ENCODE measurements at regions not wholly inside any gene's neighbourhood (a gene's known extent, or its start where the extent isn't known, plus 50 kb on each side); places are given as distances from the start of the nearest gene placed in this dataset.

DNA sequence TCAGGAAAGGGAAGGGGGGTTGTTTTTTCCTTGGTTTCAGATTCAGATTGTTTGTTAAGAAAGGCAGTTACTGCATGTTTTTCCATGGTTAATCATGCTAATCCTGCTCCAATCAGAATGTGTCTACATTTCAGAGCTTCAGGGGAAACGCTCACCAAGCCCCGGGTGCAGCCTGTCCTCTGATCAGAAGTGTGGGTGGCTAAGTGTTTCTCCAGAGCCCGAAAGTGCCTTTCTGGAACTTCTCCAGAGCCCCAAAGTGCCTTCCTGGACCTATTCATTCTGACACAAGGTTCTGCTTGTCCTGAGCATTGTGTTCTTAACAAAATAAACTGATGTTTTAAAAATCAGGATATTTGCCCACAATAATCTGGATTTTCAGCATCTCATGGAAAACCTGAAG lies 359.0 kb upstream of the ZNF521 start:
- DNase-seq = no peak

DNA sequence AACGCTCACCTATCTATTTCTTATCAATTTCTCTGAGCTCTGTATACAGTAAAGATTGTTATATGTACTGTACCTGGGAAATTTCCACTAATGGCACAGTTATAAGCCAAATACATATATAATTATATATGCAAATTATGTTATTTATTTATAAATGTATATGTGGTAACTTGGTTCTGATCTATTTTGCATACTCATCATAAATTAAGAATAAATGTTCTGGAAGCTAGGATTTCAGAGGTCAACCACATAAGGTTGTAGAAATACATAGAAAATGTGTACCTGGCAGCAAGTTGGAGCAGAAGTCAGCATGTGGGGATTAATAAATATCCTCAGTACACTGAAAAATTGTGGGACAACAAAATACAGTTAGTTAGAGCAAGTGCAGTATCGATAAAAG lies 353.7 kb upstream of the ZNF521 start:
- DNase-seq = no peak

DNA sequence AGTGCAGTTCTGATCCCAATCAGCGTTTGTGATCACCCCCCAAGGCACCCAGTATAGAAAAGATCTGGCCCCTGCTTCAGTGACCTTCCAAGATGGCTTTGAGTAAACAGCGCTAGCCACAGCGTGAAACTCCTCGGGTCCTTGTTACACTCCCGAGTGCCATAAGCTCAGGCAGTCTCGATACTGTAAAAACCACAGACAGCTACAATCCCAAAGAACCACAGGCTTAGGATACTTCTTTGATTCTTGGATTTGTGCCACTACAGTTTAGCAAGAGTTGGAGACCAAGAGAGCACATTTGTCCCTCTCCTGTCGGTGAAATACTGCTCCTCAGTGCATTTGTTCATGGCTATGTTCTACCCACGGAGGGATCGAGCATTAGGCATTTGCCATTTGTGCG lies 352.5 kb upstream of the ZNF521 start:
- no peak for DNase-seq

DNA sequence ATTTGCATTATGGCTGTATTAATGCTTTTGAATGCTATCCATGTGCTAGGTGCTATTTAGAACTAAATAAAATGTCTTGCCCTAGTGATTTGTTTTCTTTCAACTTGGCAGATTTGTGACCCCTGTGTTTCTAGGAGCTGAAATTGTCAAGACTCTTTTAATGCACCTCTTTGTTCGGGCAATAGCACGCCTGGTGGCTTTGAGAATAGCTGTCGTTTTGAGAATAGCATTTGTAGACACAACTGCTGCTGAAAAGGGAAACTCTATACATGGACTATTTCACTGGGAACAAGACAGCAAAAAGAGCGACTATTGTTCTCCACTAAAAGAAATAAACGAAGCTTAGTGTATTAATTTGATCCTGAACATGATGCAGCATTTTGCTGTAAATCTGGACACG lies 352.1 kb upstream of the ZNF521 start:
- no peak for DNase-seq

DNA sequence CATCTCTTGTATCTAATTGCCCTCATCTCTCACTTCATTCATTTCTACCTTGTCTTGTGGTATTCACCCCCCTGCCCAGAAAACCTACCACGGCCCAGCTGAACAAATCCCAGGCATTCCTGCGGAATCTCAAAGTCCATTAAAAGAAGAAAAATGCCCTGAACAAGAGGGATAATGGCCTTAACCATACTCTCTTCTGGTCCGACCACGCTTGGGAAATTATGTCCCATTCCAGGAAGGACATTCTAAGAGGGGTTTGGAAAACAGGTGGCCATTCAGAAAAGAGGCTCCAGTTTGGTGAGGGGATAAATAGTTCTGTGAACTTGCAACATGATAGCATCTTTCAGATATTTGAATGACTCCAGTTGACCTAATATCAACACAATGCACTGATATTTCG lies 349.9 kb upstream of the ZNF521 start:
- DNase-seq = no peak

DNA sequence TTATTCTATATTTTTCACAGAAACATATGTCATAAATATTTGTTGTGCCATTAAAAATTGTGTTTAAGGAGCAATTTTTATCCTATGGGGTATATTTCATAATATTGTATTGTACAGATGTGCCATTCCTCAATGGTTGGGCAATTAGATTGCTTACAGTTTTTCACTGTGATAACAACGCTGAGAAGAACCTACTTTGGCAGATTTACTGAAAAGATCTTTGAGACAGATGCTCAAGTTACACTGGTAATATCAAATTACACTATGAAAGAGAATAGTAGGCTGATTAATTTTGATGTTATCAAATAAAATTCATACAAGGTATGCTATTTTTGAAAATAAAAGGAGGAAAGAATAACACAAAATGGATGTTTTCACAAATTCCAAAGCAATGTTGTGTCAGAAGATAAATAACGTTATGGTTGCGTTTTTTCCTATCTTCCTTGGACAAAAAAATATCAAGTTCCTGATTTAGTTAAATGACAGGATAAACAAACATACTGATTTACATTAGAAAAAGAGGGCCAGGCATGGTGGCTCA lies 335.1 kb upstream of the ZNF521 start:
- DNase-seq = no peak

DNA sequence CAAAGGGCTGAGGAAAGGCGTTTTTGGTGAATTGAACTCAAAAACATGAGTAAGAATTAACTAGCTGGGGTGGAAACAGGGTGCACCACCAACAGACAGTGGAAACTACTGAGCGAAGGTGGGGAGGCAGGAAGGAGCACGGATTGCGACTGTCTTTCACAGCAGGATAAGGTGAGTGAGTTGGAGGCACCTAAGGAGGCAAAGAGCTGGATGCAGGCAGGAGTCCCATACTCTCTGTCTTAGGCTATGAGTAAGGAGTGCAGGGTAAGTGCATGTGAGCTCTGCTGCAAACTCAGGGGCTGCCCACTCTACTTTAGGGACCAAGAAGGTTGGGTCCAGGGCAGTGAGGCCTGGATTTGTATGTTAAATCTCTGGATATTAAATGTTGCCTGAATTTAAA lies 333.1 kb upstream of the ZNF521 start:
- no peak for DNase-seq

DNA sequence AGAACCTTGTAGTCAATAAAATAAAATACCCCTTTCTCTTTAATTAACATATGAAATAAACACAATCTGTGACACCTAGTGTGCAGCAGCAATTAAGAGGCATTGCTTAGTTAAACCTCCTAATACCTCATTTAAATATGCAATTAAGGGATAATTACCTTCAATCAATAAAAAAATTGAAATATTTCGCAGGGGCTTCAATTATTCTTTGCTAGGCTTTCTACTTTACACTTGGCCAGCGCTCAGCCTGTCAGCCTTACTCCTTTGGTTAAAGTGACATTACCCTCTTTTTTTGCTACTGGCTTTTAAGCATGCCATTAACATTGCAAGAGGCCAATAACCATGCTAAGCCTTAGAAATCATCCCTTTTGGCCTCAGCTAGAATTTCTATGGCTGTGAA lies 327.5 kb upstream of the ZNF521 start:
- DNase-seq = no peak

DNA sequence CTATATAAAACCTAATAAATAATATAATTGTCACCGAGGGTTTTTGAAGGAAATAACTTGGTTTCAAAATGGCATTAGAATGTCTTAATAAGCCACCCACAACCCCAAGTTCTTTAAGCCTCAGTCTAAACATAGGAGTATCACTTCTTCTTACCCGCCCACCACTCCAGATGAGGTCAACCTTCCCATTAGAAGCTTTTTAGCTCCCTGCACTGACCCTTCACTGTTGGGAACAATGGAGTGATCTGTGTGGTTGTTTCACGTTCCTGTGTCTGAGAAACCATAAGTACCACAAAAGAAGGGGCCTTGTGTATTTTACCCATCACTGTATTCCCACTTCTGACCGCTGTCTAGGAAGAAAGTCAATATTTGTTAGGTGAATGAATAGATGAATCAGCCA lies 326.3 kb upstream of the ZNF521 start:
- DNase-seq = no peak

DNA sequence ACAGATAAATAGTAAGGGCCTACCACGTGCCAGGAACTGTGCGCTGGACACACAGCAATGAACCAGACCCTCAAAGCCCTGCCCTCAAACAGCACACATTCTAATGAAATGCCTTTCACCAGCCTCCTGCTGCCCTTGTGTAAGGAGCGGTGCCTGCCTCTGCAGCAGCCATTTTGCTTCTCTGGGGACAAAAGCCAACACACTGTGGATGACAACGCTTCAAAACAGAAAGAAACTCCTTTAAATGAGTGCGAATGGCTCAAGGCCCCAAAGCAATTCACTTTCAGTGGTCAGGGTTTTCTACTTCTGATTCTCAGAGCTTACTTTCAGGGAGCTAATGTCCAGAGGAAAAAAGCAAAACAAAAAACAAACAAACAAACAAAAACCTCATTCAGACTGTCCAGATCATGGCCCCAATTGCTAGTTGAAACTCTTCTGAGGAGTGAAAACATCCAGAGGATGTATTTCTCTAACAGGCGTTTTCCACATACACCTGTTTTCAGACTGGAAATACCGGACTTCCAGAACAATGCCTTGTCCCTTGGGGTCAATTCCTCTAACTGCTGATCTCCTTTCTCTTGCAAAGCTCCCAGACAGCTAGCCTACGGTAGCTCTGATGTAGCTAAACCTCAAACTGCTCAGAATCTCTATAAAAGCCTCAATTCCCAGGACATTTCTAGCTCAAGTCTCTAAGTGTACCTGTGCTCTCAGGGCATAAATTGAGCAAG lies 323.3 kb upstream of the ZNF521 start:
- no peak for DNase-seq

DNA sequence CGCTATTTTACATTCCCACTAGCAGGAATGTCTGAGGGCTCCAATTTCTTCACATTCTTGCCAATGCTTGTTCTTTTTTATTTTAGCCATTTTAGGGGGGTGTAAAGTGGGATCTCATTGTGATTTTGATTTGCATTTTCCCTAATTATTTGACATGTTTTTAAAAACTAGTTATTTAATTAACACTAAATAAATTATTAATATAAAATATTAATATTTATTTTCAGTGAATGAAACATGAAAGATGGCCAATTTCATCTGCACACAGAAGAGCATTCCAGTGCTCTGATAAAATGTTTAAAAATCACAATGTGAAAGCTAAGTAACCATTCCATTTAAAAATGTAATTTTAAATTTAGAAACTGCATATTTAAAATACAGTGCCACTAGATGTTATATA lies 322.2 kb upstream of the ZNF521 start:
- DNase-seq = no peak

DNA sequence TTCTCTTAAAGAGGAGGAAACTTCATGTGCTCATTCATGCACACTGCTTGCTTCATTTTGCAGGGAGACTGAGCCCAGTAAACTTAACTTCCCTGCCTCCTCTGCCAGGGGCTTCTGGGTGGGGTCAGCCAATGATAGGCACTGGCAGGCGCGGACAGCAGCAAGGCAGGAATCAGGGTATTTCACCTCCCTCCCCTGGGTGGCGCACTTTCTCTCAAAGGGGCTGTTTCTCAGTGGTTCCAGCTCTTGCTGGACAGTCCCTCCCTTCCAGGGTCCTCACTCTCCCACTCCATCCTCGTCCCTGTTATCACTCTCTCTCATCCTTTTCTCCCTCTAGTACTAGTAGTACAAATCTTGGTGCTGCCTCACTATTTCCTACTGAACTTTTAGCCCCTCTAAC lies 320.5 kb upstream of the ZNF521 start:
- no peak for DNase-seq

DNA sequence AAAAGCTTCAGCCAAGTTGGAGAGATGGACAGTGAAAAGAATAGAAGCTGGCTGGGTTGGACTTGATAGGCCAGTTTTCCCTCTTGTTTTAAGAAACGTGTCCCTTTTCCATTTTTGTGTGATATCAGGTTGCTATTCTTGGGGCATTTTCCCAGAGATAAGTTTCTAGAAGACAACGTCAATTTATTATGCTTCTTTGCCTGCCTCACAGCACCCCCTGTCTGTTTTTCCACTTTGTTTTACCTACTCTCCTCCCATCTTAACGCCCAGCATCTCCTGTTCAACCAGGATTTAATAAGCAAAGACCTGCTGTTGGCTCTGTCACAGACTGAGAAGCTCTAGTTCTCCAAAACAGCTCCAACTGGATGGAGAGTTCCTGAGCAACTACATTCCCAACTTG lies 317.8 kb upstream of the ZNF521 start:
- no peak for DNase-seq

DNA sequence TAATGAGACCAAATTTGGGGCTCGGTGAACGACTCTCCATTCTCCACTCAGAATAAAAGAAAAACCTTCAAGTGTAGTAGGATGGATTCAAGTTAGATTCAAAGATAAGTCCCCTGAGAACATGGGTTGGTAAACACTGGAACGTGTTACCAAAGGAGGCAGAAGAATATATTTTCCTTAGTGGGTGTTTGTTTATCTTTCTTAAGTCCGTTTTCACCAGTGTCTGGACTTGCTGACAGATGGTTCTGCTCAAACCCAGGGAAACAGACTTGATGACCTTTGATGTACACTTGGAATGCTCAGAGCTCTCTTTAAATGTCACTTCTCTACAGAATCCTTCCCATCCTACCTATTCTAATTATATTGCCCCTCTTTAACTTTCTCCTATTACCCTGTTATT lies 310.3 kb upstream of the ZNF521 start:
- no peak for DNase-seq

DNA sequence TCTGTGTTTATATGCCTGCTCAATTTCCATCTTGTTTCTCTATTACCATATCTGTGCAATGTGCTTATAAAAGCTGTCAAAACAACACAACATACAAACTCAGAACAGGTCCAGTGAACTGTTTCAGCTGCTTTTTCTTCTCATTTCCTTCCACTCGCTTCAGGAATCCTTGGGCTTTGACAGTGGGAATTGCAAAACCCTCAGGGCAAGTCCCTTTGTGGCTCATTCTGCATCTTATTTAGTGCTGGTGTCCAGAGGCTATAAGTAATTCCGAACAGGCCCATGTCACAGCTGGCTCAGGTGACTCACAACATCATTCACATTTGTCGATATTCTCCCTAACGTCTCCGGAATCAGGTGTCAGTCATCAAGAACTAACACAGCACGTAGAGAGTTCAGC lies 309.9 kb upstream of the ZNF521 start:
- no peak for DNase-seq

DNA sequence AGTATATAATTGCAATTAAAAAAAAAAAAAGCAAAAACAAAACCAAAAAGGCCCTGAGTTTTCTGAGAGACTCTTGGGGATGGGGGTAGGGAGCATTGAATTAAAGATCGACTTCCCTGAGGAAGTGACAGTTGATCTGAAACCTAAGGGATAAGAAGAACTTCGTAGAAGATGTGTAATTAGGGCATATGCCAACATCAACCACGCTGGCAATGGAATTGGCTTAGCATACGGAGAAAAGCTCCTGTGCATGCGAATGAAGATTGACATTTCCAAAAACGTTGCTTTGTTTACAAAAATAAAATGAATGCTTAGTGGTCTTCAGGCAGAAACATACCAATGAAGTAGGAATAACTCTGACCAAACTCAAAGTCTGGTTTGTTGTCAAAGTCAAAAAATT lies 307.6 kb upstream of the ZNF521 start:
- DNase-seq = no peak

DNA sequence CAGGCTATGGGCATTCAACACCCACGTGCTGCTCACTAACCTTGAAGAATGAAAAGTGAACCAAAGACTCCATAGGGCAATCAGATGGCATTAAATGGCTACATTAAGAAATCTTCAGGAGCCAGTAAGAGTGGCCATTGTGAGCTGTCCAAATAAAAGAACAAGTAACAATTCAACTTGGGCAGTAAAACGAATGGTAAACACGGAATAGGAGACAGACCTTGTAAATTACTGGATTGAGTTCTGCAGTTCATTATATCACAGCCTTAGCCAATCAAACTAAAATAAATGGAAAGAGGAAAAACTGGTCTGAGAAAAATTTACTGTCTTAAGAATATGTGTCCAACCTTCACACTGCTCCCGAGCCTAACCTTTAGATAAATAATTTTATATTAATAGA lies 306.5 kb upstream of the ZNF521 start:
- no peak for DNase-seq

DNA sequence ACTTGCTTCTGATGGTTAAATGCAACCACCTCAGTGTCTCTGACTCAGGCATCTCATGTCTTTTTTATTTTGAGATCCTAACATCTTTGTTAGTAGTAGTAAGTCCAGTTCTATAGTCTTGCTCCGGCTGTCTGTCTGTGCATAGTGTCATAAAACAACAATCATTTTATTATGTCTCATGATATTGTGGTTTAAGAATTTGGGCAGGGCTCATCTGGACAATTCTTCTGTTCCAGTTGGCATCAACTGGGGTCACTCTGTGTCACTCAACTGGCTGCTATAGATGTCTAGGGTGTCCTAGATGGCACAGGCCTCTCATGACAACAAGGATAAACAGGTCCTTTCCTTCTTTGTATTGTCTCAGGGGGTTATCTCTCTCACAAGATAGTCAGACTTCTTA lies 299.6 kb upstream of the ZNF521 start:
- no peak for DNase-seq

DNA sequence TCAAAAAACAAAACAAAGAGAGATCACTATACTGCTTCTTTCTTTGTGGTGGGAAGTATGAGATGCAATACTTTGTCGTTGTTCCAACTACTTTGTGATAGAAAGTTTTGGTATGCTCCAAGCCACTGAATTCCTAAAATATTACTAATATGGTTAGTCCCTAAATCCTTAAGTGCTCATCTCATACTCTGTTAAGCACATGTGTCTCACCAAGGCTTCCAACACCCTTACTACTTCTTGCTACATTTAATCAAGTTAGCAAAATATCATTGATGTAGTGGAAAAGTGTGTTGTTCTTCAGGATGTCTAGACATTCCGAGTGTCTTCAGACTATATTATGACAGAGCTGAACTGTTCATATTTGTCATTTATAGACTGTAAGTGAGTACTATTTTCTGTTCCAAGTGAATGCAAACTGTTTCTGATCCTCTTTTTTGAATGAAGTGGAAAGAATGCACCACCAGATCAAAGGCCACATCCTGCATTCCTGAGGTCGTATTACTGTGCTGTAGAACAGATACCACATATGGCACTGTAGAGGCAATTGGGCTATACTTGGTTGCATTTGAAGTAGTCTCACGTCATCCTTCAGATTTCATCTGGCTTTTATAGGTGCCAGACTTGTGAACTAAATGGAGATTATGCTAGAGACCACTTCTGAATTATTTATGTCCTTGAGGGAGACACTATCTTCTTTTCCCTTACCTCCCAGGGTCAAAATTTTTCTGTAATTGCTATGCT lies 298.4 kb upstream of the ZNF521 start:
- no peak for DNase-seq

DNA sequence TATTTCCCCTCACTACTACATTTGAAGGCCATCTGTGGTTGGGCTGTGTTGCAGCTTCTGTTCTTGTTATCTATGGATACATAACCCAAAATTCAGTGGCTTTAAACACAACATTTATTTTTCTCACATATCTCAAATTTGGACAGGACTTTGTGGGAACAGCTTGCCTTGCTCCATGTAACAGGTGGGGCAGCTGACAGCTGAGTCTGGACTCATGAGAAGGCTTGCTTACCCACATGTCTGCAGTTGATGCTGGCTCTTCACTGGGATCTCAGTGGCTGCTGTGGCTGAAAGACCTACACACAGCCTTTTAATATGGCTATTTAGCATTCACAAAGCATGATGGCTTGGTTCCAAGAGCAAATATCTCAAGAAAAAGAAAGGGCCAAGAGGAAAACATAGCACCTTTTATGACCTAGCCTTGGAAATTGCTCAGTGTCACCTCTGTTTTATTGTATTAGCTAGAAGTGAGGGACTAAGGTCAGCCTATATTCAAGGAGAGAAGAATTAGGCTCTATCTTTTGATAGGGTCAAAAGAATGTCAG lies 296.8 kb upstream of the ZNF521 start:
- no peak for DNase-seq

DNA sequence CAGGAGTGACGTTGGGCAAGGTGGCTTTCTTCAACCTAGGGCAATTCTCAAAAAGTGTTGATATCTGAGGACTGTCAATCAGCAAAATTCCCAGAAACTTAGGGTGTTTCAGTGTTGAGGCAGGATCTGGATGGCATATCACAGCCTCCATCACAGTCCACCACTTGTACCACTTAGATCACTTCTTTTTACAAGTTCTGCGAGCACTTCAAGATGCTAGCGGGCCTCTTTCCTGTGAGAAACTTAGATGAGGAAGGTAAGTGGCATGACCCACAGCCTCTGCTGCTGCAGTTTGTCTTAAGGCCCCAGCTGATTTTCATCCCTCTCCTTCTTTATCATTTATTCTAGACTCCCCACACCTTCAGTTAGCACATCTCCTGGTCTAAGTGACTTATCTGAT lies 295.4 kb upstream of the ZNF521 start:
- no peak for DNase-seq

DNA sequence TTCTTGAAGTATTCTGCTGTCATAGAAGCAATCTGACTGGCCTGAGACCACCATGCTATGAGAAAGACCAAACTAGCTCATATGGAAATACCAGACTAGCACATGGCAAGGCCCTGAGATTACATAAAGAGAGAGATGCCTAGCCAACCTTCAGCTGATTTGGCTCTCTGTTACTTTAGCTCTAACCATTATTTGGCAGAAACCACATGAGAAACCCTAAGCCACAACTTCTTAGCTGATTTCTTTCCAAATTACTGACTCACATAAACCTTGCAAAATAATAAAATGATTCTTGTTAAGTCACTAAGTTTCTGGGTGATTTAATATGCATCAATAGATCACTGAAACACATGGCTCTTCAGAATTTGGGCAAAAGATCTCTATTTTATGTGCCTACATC lies 295.0 kb upstream of the ZNF521 start:
- DNase-seq = no peak

DNA sequence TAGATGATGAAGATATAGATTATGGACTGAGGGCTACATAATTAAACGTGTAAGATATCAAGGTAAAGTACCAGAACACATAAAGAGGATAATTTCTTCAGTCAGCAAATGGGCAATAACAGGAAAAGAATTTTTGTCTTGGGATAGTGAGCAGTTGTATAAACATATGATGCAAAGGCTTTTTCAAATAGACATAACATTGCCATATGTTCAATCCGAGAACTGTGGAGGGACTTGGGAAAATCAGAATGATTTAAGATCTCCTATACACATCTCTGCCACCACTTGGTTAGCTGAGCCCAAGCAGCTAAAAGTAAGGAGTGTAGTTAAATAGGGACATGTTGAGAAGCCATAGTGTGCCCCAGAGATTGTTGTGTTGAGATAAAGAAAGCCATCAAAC lies 287.6 kb upstream of the ZNF521 start:
- DNase-seq = no peak

DNA sequence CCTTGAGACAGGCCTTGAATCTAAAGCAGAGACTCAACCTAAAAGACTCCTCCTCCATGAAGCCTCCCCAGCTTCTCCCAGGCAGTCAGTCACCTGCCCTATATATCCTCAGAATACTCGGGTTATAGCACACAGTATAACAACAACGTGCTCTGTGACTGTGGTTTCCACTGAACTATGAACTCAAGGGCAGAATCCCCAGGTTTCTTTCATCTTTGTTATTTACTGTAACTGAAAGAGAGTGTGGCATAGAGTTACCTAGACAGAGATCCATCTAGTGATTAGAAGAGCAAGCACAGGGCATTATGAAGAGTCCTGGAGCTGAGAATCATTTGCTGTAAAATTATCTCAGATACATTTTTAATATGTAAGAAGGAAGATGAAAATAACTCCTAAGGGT lies 281.6 kb upstream of the ZNF521 start:
- no peak for DNase-seq

Data from NCI-H345 (cell line).